HG03060 (cell line): ENCODE measurements at regions not wholly inside any gene's neighbourhood (a gene's known extent, or its start where the extent isn't known, plus 50 kb on each side); places are given as distances from the start of the nearest gene placed in this dataset.
"Not testable (repeated sequence)": the region's sequence is repeated elsewhere in the genome, so short reads cannot be mapped to it uniquely, and the experiment has no call there.

Source experiments
- ATAC-seq: cut with Tn5 transposase; IDR thresholded peaks from one replicate; pipeline ENCODE4 v1.9.1; 2021; ENCODE audit warnings: low read depth, moderate number of reproducible peaks; ENCODE audit not compliant: unreplicated experiment

GRCh38 chrX:87924619-87925018 is 407.0 kb downstream of the KLHL4 start:
- no peak for ATAC-seq

- ATAC-seq = no peak
These were observed 424.2 kb downstream of the KLHL4 start for GRCh38 chrX:87941841-87942240.

GRCh38 chrX:87961471-87961870 is 443.9 kb downstream of the KLHL4 start:
- no peak for ATAC-seq

- ATAC-seq = no peak
These were observed 450.5 kb downstream of the KLHL4 start for GRCh38 chrX:87968118-87968517.

GRCh38 chrX:87972121-87972520 is 454.5 kb downstream of the KLHL4 start:
- not testable (repeated sequence) for ATAC-seq

- no peak for ATAC-seq
These were observed 457.8 kb downstream of the KLHL4 start for GRCh38 chrX:87975365-87975764.

GRCh38 chrX:88007873-88008272 is 490.3 kb downstream of the KLHL4 start:
- not testable (repeated sequence) for ATAC-seq

- ATAC-seq = no peak
These were observed 506.4 kb downstream of the KLHL4 start for GRCh38 chrX:88024022-88024421.

GRCh38 chrX:88072339-88073030 is 554.9 kb downstream of the KLHL4 start:
- ATAC-seq = no peak

- no peak for ATAC-seq
These were observed 584.4 kb downstream of the KLHL4 start for GRCh38 chrX:88101968-88102367.

GRCh38 chrX:88135735-88136134 is 611.3 kb upstream of the CPXCR1 start:
- ATAC-seq = no peak

GRCh38 chrX:88136328-88136727 is 610.7 kb upstream of the CPXCR1 start:
- no peak for ATAC-seq

- ATAC-seq = no peak
These were observed 600.4 kb upstream of the CPXCR1 start for GRCh38 chrX:88146577-88146976.

- ATAC-seq = no peak
These were observed 576.5 kb upstream of the CPXCR1 start for GRCh38 chrX:88170553-88170952.

GRCh38 chrX:88173932-88174440 is 573.0 kb upstream of the CPXCR1 start:
- not testable (repeated sequence) for ATAC-seq

- ATAC-seq = no peak
These were observed 544.9 kb upstream of the CPXCR1 start for GRCh38 chrX:88202149-88202548.

- no peak for ATAC-seq
These were observed 503.0 kb upstream of the CPXCR1 start for GRCh38 chrX:88244066-88244465.

GRCh38 chrX:88284844-88285243 is 462.2 kb upstream of the CPXCR1 start:
- no peak for ATAC-seq

- ATAC-seq = not testable (repeated sequence)
These were observed 433.1 kb upstream of the CPXCR1 start for GRCh38 chrX:88313972-88314371.

- ATAC-seq = no peak
These were observed 421.4 kb upstream of the CPXCR1 start for GRCh38 chrX:88325634-88326033.

- no peak for ATAC-seq
These were observed 391.8 kb upstream of the CPXCR1 start for GRCh38 chrX:88355252-88355651.

- ATAC-seq = no peak
These were observed 380.7 kb upstream of the CPXCR1 start for GRCh38 chrX:88366314-88366713.

GRCh38 chrX:88378406-88378805 is 368.6 kb upstream of the CPXCR1 start:
- ATAC-seq = no peak
